ENCODE measurements at regions not wholly inside any gene's neighbourhood (a gene's known extent, or its start where the extent isn't known, plus 50 kb on each side); places are given as distances from the start of the nearest gene placed in this dataset.

GRCh38 chr6:110041830-110042229 lies 63.7 kb downstream of the GPR6 start:
- Histone ChIP-seq H3K4me1 (ENCODE audit: control insufficient read depth, insufficient read depth, low read length, poor library complexity, severe bottlenecking) (no peaks in the 10 kb centered on the region), H3K9me3 (ENCODE audit: control insufficient read depth, low read length) (no peaks in the 10 kb centered on the region), H3K36me3 (ENCODE audit: control insufficient read depth, insufficient read depth, low read length) (no peaks in the 10 kb centered on the region), H3K4me3 (ENCODE audit: extremely low read depth, insufficient read depth, low read length, poor library complexity, severe bottlenecking) (no peak overlapping the region), H3K27ac (ENCODE audit: low read depth, low read length, severe bottlenecking) (no peak overlapping the region)
- 91 to 100% methylated on average over 3 to 4 of the region's 5 CpGs for WGBS, 2 experiments (ENCODE audit: insufficient coverage in 2 of 2)

- WGBS, 2 experiments (ENCODE audit: insufficient coverage in 2 of 2), result 85 to 88% methylated on average over 7 of the region's 9 CpGs
- H3K9me3 ChIP-seq (ENCODE audit: control insufficient read depth, low read length), result no peaks in the 10 kb centered on the region
- H3K36me3 ChIP-seq (ENCODE audit: control insufficient read depth, insufficient read depth, low read length), result no peaks in the 10 kb centered on the region
- H3K4me3 ChIP-seq (ENCODE audit: extremely low read depth, insufficient read depth, low read length, poor library complexity, severe bottlenecking), result no peak overlapping the region
- H3K4me1 ChIP-seq (ENCODE audit: control insufficient read depth, insufficient read depth, low read length, poor library complexity, severe bottlenecking), result no peaks in the 10 kb centered on the region
- no peak overlapping the region for H3K27ac ChIP-seq (ENCODE audit: low read depth, low read length, severe bottlenecking)
Measured at GRCh38 chr6:110042670-110043296, 64.7 kb downstream of the GPR6 start.

- H3K27ac ChIP-seq (ENCODE audit: low read depth, low read length, severe bottlenecking), result no peak overlapping the region
- 71 to 90% methylated on average over 1 to 4 of the region's 6 CpGs for WGBS, 2 experiments (ENCODE audit: insufficient coverage in 2 of 2)
- H3K36me3 ChIP-seq (ENCODE audit: control insufficient read depth, insufficient read depth, low read length), result no peaks in the 10 kb centered on the region
- no peaks in the 10 kb centered on the region for H3K4me1 ChIP-seq (ENCODE audit: control insufficient read depth, insufficient read depth, low read length, poor library complexity, severe bottlenecking)
- no peak overlapping the region for H3K4me3 ChIP-seq (ENCODE audit: extremely low read depth, insufficient read depth, low read length, poor library complexity, severe bottlenecking)
- peaks cover 4% of the 10 kb centered on the region for H3K9me3 ChIP-seq (ENCODE audit: control insufficient read depth, low read length)
Measured at GRCh38 chr6:110043366-110043994, 65.4 kb downstream of the GPR6 start.

GRCh38 chr6:110044096-110044495 lies 66.0 kb downstream of the GPR6 start:
- WGBS, 2 experiments (ENCODE audit: insufficient coverage in 2 of 2), result 91 to 100% methylated on average over 5 to 6 of the region's 6 CpGs
- no peaks in the 10 kb centered on the region for H3K4me1 ChIP-seq (ENCODE audit: control insufficient read depth, insufficient read depth, low read length, poor library complexity, severe bottlenecking)
- no peaks in the 10 kb centered on the region for H3K36me3 ChIP-seq (ENCODE audit: control insufficient read depth, insufficient read depth, low read length)
- H3K9me3 ChIP-seq (ENCODE audit: control insufficient read depth, low read length), result peaks cover 4% of the 10 kb centered on the region
- H3K27ac ChIP-seq (ENCODE audit: low read depth, low read length, severe bottlenecking), result no peak overlapping the region
- no peak overlapping the region for H3K4me3 ChIP-seq (ENCODE audit: extremely low read depth, insufficient read depth, low read length, poor library complexity, severe bottlenecking)

GRCh38 chr6:110044622-110045021 lies 66.5 kb downstream of the GPR6 start:
- Histone ChIP-seq H3K4me3 (ENCODE audit: extremely low read depth, insufficient read depth, low read length, poor library complexity, severe bottlenecking) (no peak overlapping the region), H3K4me1 (ENCODE audit: control insufficient read depth, insufficient read depth, low read length, poor library complexity, severe bottlenecking) (no peaks in the 10 kb centered on the region), H3K9me3 (ENCODE audit: control insufficient read depth, low read length) (peaks cover 4% of the 10 kb centered on the region), H3K27ac (ENCODE audit: low read depth, low read length, severe bottlenecking) (no peak overlapping the region), H3K36me3 (ENCODE audit: control insufficient read depth, insufficient read depth, low read length) (no peaks in the 10 kb centered on the region)
- 75 to 80% methylated on average over 1 of the region's 3 CpGs for whole genome bisulfite sequencing, 2 experiments (ENCODE audit: insufficient coverage in 2 of 2)

GRCh38 chr6:110048221-110048875 lies 70.2 kb downstream of the GPR6 start:
- WGBS, 2 experiments (ENCODE audit: insufficient coverage in 2 of 2), result 100% methylated on average over 1 of the region's 4 CpGs
- H3K4me3 ChIP-seq (ENCODE audit: extremely low read depth, insufficient read depth, low read length, poor library complexity, severe bottlenecking), result no peak overlapping the region
- no peaks in the 10 kb centered on the region for H3K36me3 ChIP-seq (ENCODE audit: control insufficient read depth, insufficient read depth, low read length)
- no peaks in the 10 kb centered on the region for H3K4me1 ChIP-seq (ENCODE audit: control insufficient read depth, insufficient read depth, low read length, poor library complexity, severe bottlenecking)
- peaks cover 4% of the 10 kb centered on the region for H3K9me3 ChIP-seq (ENCODE audit: control insufficient read depth, low read length)
- H3K27ac ChIP-seq (ENCODE audit: low read depth, low read length, severe bottlenecking), result no peak overlapping the region

GRCh38 chr6:110049696-110050439 lies 71.8 kb downstream of the GPR6 start:
- no peak overlapping the region for H3K27ac ChIP-seq (ENCODE audit: low read depth, low read length, severe bottlenecking)
- H3K36me3 ChIP-seq (ENCODE audit: control insufficient read depth, insufficient read depth, low read length), result no peaks in the 10 kb centered on the region
- no peaks in the 10 kb centered on the region for H3K4me1 ChIP-seq (ENCODE audit: control insufficient read depth, insufficient read depth, low read length, poor library complexity, severe bottlenecking)
- peaks cover 4% of the 10 kb centered on the region for H3K9me3 ChIP-seq (ENCODE audit: control insufficient read depth, low read length)
- no peak overlapping the region for H3K4me3 ChIP-seq (ENCODE audit: extremely low read depth, insufficient read depth, low read length, poor library complexity, severe bottlenecking)
- 92 to 95% methylated on average over 7 to 8 of the region's 11 CpGs for WGBS, 2 experiments (ENCODE audit: insufficient coverage in 2 of 2)

Measured in mesodermal cell (in vitro differentiated cells).